Esophagus squamous epithelium (tissue), 5 donors: ENCODE measurements at regions not wholly inside any gene's neighbourhood (a gene's known extent, or its start where the extent isn't known, plus 50 kb on each side); places are given as distances from the start of the nearest gene placed in this dataset.

ENCODE experiments used
- DNase-seq: peaks from one replicate; lab custom pipeline; 2025; lab: John Stamatoyannopoulos, UW
- H3K27ac ChIP-seq, 4 donors: fragments of 200-600 bp; sonication (generic); one replicate each; pipeline ENCODE4 v1.5.1; 2016 to 2019; ENCODE audit warnings: mild to moderate bottlenecking in 1 of 4
- H3K27me3 ChIP-seq, 4 donors: fragments of 200-600 bp; sonication (generic); 1 replicate in 3 of 4; 2 replicates in 1 of 4; pipeline versions ENCODE4 v1.5.1 to v1.6.0; 2017 to 2021; ENCODE audit warnings: antibody characterized with exemption in 1 of 4
- H3K36me3 ChIP-seq, 3 donors: fragments of 200-600 bp; sonication (generic); one replicate each; pipeline ENCODE4 v1.5.1; 2016 to 2019
- H3K4me1 ChIP-seq, 3 donors: fragments of 200-600 bp; sonication (generic); one replicate each; pipeline ENCODE4 v1.5.1; 2017 to 2019
- H3K4me3 ChIP-seq, 4 donors: fragments of 200-600 bp; sonication (generic); 1 replicate in 3 of 4; 2 replicates in 1 of 4; pipeline ENCODE4 v1.5.1; 2016 to 2019; ENCODE audit warnings: mild to moderate bottlenecking in 2 of 4, moderate library complexity in 1 of 4
- H3K9me3 ChIP-seq, 3 donors: fragments of 200-600 bp; sonication (generic); one replicate each; pipeline ENCODE4 v1.5.1; 2016 to 2019
- POLR2A ChIP-seq, 4 donors: fragments of 450-650 bp; IDR thresholded peaks; one replicate each; pipeline ENCODE4 v1.6.1; 2017; ENCODE audit warnings: antibody characterized with exemption in 4 of 4, mild to moderate bottlenecking in 4 of 4, moderate library complexity in 3 of 4
- WGBS, 2 donors: methylation state at CpG; one replicate each; pipeline ENCODE4 v1.1.5; 2018; 5-methylcytosine and 5-hydroxymethylcytosine counted together
- intact Hi-C: fragments of 100-400 bp; cut with DNase I; formaldehyde crosslinking; loops from one replicate; pipeline ENCODE4 v1.15.0; 2022
- TF ChIP-seq, protein P1 (sequence below), 6 experiments: fragments of 450-650 bp in 4 of 6; fragments of 200-600 bp in 2 of 6; sonication (generic) in 2 of 6; IDR thresholded peaks; one replicate each; pipeline ENCODE4 v1.5.1; 2016 to 2019; ENCODE audit warnings: antibody characterized with exemption in 6 of 6, mild to moderate bottlenecking in 4 of 6, moderate library complexity in 4 of 6
- donor health status: DM: yes; HTN: yes; CAD: no.

GRCh38 chr13:55266644-55267043 lies 1874.1 kb upstream of the PRR20A start:
- no peak overlapping the region for H3K4me3 ChIP-seq
- no peak overlapping the region for H3K27ac ChIP-seq
- TF ChIP-seq, protein P1, sequence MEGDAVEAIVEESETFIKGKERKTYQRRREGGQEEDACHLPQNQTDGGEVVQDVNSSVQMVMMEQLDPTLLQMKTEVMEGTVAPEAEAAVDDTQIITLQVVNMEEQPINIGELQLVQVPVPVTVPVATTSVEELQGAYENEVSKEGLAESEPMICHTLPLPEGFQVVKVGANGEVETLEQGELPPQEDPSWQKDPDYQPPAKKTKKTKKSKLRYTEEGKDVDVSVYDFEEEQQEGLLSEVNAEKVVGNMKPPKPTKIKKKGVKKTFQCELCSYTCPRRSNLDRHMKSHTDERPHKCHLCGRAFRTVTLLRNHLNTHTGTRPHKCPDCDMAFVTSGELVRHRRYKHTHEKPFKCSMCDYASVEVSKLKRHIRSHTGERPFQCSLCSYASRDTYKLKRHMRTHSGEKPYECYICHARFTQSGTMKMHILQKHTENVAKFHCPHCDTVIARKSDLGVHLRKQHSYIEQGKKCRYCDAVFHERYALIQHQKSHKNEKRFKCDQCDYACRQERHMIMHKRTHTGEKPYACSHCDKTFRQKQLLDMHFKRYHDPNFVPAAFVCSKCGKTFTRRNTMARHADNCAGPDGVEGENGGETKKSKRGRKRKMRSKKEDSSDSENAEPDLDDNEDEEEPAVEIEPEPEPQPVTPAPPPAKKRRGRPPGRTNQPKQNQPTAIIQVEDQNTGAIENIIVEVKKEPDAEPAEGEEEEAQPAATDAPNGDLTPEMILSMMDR (IDR thresholded peaks at IDR 0.05) = no peak
- TF ChIP-seq POLR2A (IDR thresholded peaks at IDR 0.05) = no peak
- intact Hi-C loops = no loop called here
- no peaks in the 10 kb centered on the region for H3K4me1 ChIP-seq
- no peaks in the 10 kb centered on the region for H3K9me3 ChIP-seq
- H3K27me3 ChIP-seq = no peaks in the 10 kb centered on the region
- no peaks in the 10 kb centered on the region for H3K36me3 ChIP-seq
- DNase-seq = no peak
- 38 to 45% methylated on average over 2 of the region's 2 CpGs for whole genome bisulfite sequencing, 2 donors

GRCh38 chr13:55298201-55298600 lies 1842.5 kb upstream of the PRR20A start:
- TF ChIP-seq, protein P1 (IDR thresholded peaks at IDR 0.05) = no peak
- TF ChIP-seq POLR2A (IDR thresholded peaks at IDR 0.05) = no peak
- no peaks in the 10 kb centered on the region for H3K36me3 ChIP-seq
- intact Hi-C loops = no loop called here
- no peak overlapping the region for H3K27ac ChIP-seq
- H3K4me3 ChIP-seq = no peak overlapping the region
- DNase-seq = no peak
- H3K4me1 ChIP-seq = no peaks in the 10 kb centered on the region
- H3K9me3 ChIP-seq = peaks cover 0 to 11% (median 0%) of the 10 kb centered on the region in 3 donors
- H3K27me3 ChIP-seq = no peaks in the 10 kb centered on the region
- 63 to 69% methylated on average over 1 of the region's 1 CpG for WGBS, 2 donors

- DNase-seq = no peak
- H3K9me3 ChIP-seq = no peaks in the 10 kb centered on the region
- TF ChIP-seq POLR2A (IDR thresholded peaks at IDR 0.05) = no peak
- TF ChIP-seq, protein P1 (IDR thresholded peaks at IDR 0.05) = no peak
- 45 to 71% methylated on average over 3 of the region's 3 CpGs for WGBS, 2 donors
- no peaks in the 10 kb centered on the region for H3K36me3 ChIP-seq
- intact Hi-C loops = no loop called here
- no peak overlapping the region for H3K27ac ChIP-seq
- H3K4me3 ChIP-seq = no peak overlapping the region
- H3K27me3 ChIP-seq = no peaks in the 10 kb centered on the region
- no peaks in the 10 kb centered on the region for H3K4me1 ChIP-seq
Observed at GRCh38 chr13:55302568-55302967, 1838.2 kb upstream of the PRR20A start.

- WGBS, 2 donors = 65 to 68% methylated on average over 3 of the region's 3 CpGs
- Histone ChIP-seq H3K9me3 (no peaks in the 10 kb centered on the region), H3K36me3 (no peaks in the 10 kb centered on the region), H3K4me1 (no peaks in the 10 kb centered on the region), H3K27me3 (no peaks in the 10 kb centered on the region), H3K27ac (no peak overlapping the region), H3K4me3 (no peak overlapping the region)
- no peak for DNase-seq
- intact Hi-C loops = no loop called here
- no peak for TF ChIP-seq POLR2A (IDR thresholded peaks at IDR 0.05)
- TF ChIP-seq, protein P1 (IDR thresholded peaks at IDR 0.05) = no peak
Observed at GRCh38 chr13:55307909-55308308, 1832.8 kb upstream of the PRR20A start.

DNA sequence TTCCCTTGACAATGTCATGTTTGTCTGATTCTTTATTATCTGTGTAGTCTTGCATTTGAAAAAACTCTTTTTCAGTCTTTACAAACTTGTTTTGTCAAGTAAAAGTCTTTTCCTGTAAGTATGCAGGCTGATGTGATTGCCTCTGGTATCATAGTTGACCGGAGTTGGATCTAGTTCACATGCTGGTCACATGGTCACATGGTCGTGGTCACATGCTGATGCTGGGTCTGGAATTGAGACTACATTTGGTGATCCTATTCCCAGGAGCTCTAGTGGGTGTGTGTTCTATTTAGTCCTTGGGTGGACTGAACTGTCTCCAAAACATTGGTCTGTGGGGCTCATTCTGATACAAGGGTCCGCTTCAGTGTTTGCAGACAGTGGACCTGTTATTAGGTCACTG lies 1798.8 kb upstream of the PRR20A start:
- no peaks in the 10 kb centered on the region for H3K27me3 ChIP-seq
- H3K4me3 ChIP-seq = no peak overlapping the region
- TF ChIP-seq POLR2A (IDR thresholded peaks at IDR 0.05) = no peak
- TF ChIP-seq, protein P1 (IDR thresholded peaks at IDR 0.05) = no peak
- H3K4me1 ChIP-seq = no peaks in the 10 kb centered on the region
- DNase-seq = no peak
- 66 to 76% methylated on average over 2 to 3 of the region's 3 CpGs for WGBS, 2 donors
- H3K27ac ChIP-seq = no peak overlapping the region
- intact Hi-C loops = no loop called here
- H3K36me3 ChIP-seq = no peaks in the 10 kb centered on the region
- H3K9me3 ChIP-seq = no peaks in the 10 kb centered on the region
